Right lobe of liver (tissue), 6 donors: ENCODE measurements at regions not wholly inside any gene's neighbourhood (a gene's known extent, or its start where the extent isn't known, plus 50 kb on each side); places are given as distances from the start of the nearest gene placed in this dataset.

Source experiments
- ATAC-seq, 4 donors: fragments of 200-7000 bp; cut with Tn5 transposase; one replicate each; pipeline ENCODE4 v1.9.1; 2020; ENCODE audit warnings: mild to moderate bottlenecking in 4 of 4, moderate library complexity in 4 of 4
- DNase-seq, 3 donors: peaks; one replicate each; pipeline ENCODE4 v3.0.0-alpha.2; 2020
- H3K27ac ChIP-seq, 3 donors: fragments of 200-600 bp; one replicate each; pipeline ENCODE4 v1.8.0; 2022
- H3K27me3 ChIP-seq, 2 donors: fragments of 200-600 bp; one replicate each; pipeline ENCODE4 v1.8.0; 2022
- H3K36me3 ChIP-seq, 4 donors: fragments of 200-600 bp; sonication (generic) in 1 of 4; one replicate each; pipeline versions ENCODE4 v1.5.1 to v1.8.0; 2017 to 2022; ENCODE audit warnings: control low read depth in 1 of 4
- H3K4me1 ChIP-seq, 4 donors: fragments of 200-600 bp; sonication (generic) in 1 of 4; one replicate each; pipeline versions ENCODE4 v1.5.1 to v1.8.0; 2017 to 2022; ENCODE audit warnings: control low read depth in 1 of 4
- H3K4me3 ChIP-seq, 3 donors: fragments of 200-600 bp; one replicate each; pipeline ENCODE4 v1.8.0; 2022
- H3K9me3 ChIP-seq, 4 donors: fragments of 200-600 bp; sonication (generic) in 1 of 4; one replicate each; pipeline versions ENCODE4 v1.5.1 to v1.8.0; 2017 to 2022; ENCODE audit warnings: control low read depth in 1 of 4
- POLR2A ChIP-seq: fragments of 450-650 bp; IDR thresholded peaks from one replicate; pipeline ENCODE4 v1.6.1; 2017; ENCODE audit warnings: antibody characterized with exemption, mild to moderate bottlenecking
- WGBS: methylation state at CpG from one replicate; pipeline ENCODE4 v1.1.6; 2018; ENCODE audit warnings: low coverage, low lambda C conversion rate; ENCODE audit not compliant: insufficient coverage; ENCODE audit errors: missing lambda C conversion rate; 5-methylcytosine and 5-hydroxymethylcytosine counted together
- intact Hi-C, 2 donors: fragments of 100-400 bp; cut with DNase I; formaldehyde crosslinking; loops; one replicate each; pipeline versions ENCODE4 v1.11.2 to v1.14.1; 2022
- TF ChIP-seq, protein P1 (sequence below), 4 donors: fragments of 200-600 bp in 3 of 4; fragments of 450-650 bp in 1 of 4; IDR thresholded peaks; one replicate each; pipeline versions ENCODE4 v1.5.1 to v1.8.0; 2016 to 2022; ENCODE audit warnings: antibody characterized with exemption in 4 of 4, mild to moderate bottlenecking in 2 of 4
- donor health status: DM: no; HTN: yes; CAD: no.
- donor health status: DM: no; HTN: no; CAD: no.
- donor health status: DM: no; HTN: no; CAD: no.
- donor health status: DM: no; HTN: yes; CAD: no.
- donor health status: DM: no; HTN: yes; CAD: no.

DNA sequence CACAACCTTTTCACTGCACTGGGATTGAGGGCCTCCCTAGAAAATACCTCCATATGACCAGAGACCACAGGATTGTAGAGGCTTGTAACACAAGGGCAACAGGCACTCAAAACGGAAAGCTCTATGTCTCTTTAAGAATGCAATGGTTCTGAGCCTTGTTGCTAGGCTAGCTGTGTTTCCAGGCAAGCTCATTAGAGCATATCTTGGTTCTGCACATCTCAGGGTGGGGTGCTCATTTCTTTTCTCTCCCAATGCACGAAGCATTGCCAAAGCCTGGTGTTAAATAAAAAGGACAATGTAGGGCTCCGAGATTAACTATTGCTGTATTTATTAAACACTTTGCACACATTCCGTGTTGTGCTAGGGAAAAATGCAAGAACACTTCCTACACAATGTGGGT, 315.9 kb downstream of the PRDM2 start:
- Histone ChIP-seq H3K4me1 (no peaks in the 10 kb centered on the region), H3K36me3 (no peaks in the 10 kb centered on the region), H3K9me3 (no peaks in the 10 kb centered on the region), H3K4me3 (no peak overlapping the region), H3K27me3 (no peaks in the 10 kb centered on the region), H3K27ac (no peak overlapping the region)
- DNase-seq (no peak), ATAC-seq (no peak)
- WGBS, result 53% methylated on average over 4 of the region's 4 CpGs
- no peak for TF ChIP-seq POLR2A
- TF ChIP-seq, protein P1, sequence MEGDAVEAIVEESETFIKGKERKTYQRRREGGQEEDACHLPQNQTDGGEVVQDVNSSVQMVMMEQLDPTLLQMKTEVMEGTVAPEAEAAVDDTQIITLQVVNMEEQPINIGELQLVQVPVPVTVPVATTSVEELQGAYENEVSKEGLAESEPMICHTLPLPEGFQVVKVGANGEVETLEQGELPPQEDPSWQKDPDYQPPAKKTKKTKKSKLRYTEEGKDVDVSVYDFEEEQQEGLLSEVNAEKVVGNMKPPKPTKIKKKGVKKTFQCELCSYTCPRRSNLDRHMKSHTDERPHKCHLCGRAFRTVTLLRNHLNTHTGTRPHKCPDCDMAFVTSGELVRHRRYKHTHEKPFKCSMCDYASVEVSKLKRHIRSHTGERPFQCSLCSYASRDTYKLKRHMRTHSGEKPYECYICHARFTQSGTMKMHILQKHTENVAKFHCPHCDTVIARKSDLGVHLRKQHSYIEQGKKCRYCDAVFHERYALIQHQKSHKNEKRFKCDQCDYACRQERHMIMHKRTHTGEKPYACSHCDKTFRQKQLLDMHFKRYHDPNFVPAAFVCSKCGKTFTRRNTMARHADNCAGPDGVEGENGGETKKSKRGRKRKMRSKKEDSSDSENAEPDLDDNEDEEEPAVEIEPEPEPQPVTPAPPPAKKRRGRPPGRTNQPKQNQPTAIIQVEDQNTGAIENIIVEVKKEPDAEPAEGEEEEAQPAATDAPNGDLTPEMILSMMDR (IDR thresholded peaks at IDR 0.05), result no peak
- intact Hi-C loops, result no loop called here

DNA sequence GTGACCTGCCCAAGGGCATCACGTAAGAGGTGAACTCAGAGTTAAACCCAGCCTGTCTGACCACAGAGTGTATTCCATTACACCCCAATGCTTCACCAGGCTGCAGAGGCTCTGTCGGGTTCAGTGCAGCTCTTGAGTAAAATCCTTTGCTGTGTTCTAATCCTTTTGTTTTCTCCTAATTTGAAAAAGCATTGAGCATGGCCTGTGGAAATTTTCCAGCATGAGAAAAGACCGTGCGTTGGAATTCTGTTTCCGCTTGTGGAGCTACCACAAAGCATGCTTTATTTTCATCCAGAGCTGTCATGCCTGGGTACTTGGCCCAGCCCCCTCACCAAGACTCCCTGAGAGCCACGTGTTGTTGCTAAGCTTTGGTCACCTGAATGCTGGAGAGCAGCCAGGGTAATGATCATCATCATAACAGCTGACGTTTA, 317.6 kb downstream of the PRDM2 start:
- ATAC-seq (no peak), DNase-seq (no peak)
- Histone ChIP-seq H3K27ac (no peak overlapping the region), H3K9me3 (no peaks in the 10 kb centered on the region), H3K4me3 (no peak overlapping the region), H3K4me1 (no peaks in the 10 kb centered on the region), H3K27me3 (no peaks in the 10 kb centered on the region), H3K36me3 (no peaks in the 10 kb centered on the region)
- 39% methylated on average over 7 of the region's 7 CpGs for WGBS
- intact Hi-C loops, result no loop called here
- TF ChIP-seq, protein P1 (IDR thresholded peaks at IDR 0.05), result no peak
- no peak for TF ChIP-seq POLR2A

DNA sequence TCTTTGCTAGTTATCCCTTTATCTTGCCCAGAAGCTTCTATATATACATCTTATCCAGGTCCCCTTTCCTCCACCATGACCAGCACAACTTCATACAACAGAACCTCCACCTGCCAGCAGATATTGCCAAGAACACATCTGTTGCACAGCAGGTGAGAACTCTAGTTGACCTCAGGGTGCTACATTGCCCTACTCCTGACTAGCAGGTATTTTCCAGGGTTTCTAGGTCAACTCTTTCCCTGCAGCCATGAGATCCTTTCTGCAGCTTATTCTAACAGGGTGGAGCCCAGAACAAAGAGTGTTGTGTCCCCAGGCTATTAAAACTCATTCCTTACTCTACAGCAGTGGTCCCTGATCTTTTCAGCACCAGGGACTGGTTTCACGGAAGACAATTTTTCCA, 319.5 kb downstream of the PRDM2 start:
- Histone ChIP-seq H3K36me3 (no peaks in the 10 kb centered on the region), H3K27me3 (no peaks in the 10 kb centered on the region), H3K4me3 (no peak overlapping the region), H3K27ac (no peak overlapping the region), H3K9me3 (no peaks in the 10 kb centered on the region), H3K4me1 (no peaks in the 10 kb centered on the region)
- ATAC-seq (no peak), DNase-seq (no peak)
- no peak for TF ChIP-seq POLR2A
- TF ChIP-seq, protein P1 (IDR thresholded peaks at IDR 0.05), result no peak
- intact Hi-C loops, result no loop called here
- 62% methylated on average over 1 of the region's 1 CpG for WGBS

DNA sequence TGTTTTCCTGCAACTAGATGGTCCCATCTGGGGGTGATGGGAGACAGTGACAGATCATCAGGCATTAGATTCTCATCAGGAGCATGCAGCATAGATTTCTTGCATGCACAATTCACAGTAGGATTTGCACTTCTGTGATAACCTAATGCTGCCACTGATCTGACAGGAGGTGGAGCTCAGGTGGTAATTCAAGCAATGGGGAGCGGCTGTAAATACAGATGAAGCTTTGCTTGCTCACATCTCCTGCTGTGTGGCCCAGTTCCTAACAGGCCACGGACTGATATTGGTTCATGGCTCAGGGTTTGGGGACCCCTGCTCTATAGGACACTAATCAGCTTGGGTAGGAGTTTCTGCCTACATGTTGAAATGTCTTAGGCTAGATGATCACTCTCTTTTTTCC, 320.0 kb downstream of the PRDM2 start:
- Histone ChIP-seq H3K27ac (no peak overlapping the region), H3K36me3 (no peaks in the 10 kb centered on the region), H3K4me1 (no peaks in the 10 kb centered on the region), H3K9me3 (no peaks in the 10 kb centered on the region), H3K27me3 (no peaks in the 10 kb centered on the region), H3K4me3 (no peak overlapping the region)
- no peak for TF ChIP-seq POLR2A
- TF ChIP-seq, protein P1 (IDR thresholded peaks at IDR 0.05), result no peak
- DNase-seq (no peak), ATAC-seq (no peak)
- WGBS, result 61% methylated on average over 2 of the region's 2 CpGs
- intact Hi-C loops, result no loop called here

DNA sequence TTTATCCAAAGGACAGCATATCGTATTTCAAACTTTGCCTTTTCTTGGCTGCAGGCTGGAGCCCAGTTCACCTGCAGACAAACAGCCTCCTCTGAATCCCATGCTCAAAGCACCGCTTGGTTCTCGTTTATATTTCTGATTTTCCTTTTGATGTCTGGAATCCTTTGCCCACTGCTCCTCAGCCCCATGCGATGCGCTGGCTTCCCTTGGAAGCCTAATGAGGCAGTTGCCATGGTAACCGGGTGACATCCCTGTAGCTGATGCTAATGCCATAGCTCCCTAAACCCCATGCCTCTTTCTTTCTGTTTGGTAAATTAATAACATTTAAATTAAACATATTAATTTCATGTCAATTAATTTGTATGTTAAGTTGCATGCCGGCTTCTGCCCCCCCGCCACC, 327.1 kb downstream of the PRDM2 start:
- H3K9me3 ChIP-seq, result no peaks in the 10 kb centered on the region
- H3K4me3 ChIP-seq, result no peak overlapping the region
- H3K36me3 ChIP-seq, result no peaks in the 10 kb centered on the region
- no peak for ATAC-seq
- no peak for DNase-seq
- no peak overlapping the region for H3K27ac ChIP-seq
- intact Hi-C loops, result no loop called here
- 61% methylated on average over 8 of the region's 8 CpGs for WGBS
- H3K27me3 ChIP-seq, result no peaks in the 10 kb centered on the region
- no peak for TF ChIP-seq POLR2A
- TF ChIP-seq, protein P1 (IDR thresholded peaks at IDR 0.05), result no peak
- no peaks in the 10 kb centered on the region for H3K4me1 ChIP-seq
